Renal pelvis (tissue), 1 donor: ENCODE measurements at regions not wholly inside any gene's neighbourhood (a gene's known extent, or its start where the extent isn't known, plus 50 kb on each side); places are given as distances from the start of the nearest gene placed in this dataset.
"Not testable (repeated sequence)": the region's sequence is repeated elsewhere in the genome, so short reads cannot be mapped to it uniquely, and the experiment has no call there.

Experiments used
- DNase-seq: peaks from one replicate; pipeline ENCODE4 v3.0.0-alpha.2; 2013

- no peak for DNase-seq
Measured at GRCh38 chr14:65962952-65963351, 523.2 kb upstream of the CCDC196 start.

- no peak for DNase-seq
Measured at GRCh38 chr14:65964366-65964765, 521.8 kb upstream of the CCDC196 start.

GRCh38 chr14:65966188-65966587 is 520.0 kb upstream of the CCDC196 start:
- DNase-seq, result no peak

- DNase-seq, result no peak
Measured at GRCh38 chr14:65972346-65972870, 513.8 kb upstream of the CCDC196 start.

GRCh38 chr14:65972891-65973290 is 513.3 kb upstream of the CCDC196 start:
- no peak for DNase-seq

GRCh38 chr14:65975865-65976264 is 510.3 kb upstream of the CCDC196 start:
- DNase-seq, result no peak

- DNase-seq, result no peak
Measured at GRCh38 chr14:65976761-65977404, 509.3 kb upstream of the CCDC196 start.

- no peak for DNase-seq
Measured at GRCh38 chr14:65981192-65981843, 504.9 kb upstream of the CCDC196 start.

- DNase-seq, result no peak
Measured at GRCh38 chr14:65986041-65986440, 500.1 kb upstream of the CCDC196 start.

- DNase-seq, result no peak
Measured at GRCh38 chr14:65989981-65990380, 496.2 kb upstream of the CCDC196 start.

- DNase-seq, result no peak
Measured at GRCh38 chr14:65991104-65991503, 495.1 kb upstream of the CCDC196 start.

- DNase-seq, result not testable (repeated sequence)
Measured at GRCh38 chr14:65991935-65992334, 494.2 kb upstream of the CCDC196 start.

GRCh38 chr14:65993103-65993502 is 493.1 kb upstream of the CCDC196 start:
- no peak for DNase-seq

- DNase-seq, result no peak
Measured at GRCh38 chr14:65993996-65994395, 492.2 kb upstream of the CCDC196 start.

- DNase-seq, result no peak
Measured at GRCh38 chr14:65997347-65997746, 488.8 kb upstream of the CCDC196 start.

- no peak for DNase-seq
Measured at GRCh38 chr14:65999865-66000264, 486.3 kb upstream of the CCDC196 start.

GRCh38 chr14:66000766-66001165 is 485.4 kb upstream of the CCDC196 start:
- DNase-seq, result no peak

- DNase-seq, result no peak
Measured at GRCh38 chr14:66001356-66001755, 484.8 kb upstream of the CCDC196 start.

GRCh38 chr14:66003082-66003730 is 483.0 kb upstream of the CCDC196 start:
- no peak for DNase-seq

GRCh38 chr14:66005900-66006434 is 480.2 kb upstream of the CCDC196 start:
- DNase-seq, result no peak

GRCh38 chr14:66008631-66009030 is 477.5 kb upstream of the CCDC196 start:
- no peak for DNase-seq

- DNase-seq, result no peak
Measured at GRCh38 chr14:66009089-66009488, 477.1 kb upstream of the CCDC196 start.

- no peak for DNase-seq
Measured at GRCh38 chr14:66010695-66011094, 475.5 kb upstream of the CCDC196 start.
